NCI-H2171 (cell line): ENCODE measurements at regions not wholly inside any gene's neighbourhood (a gene's known extent, or its start where the extent isn't known, plus 50 kb on each side); places are given as distances from the start of the nearest gene placed in this dataset.
A peak's percentile ranks its signal among the peaks of the same experiment; 100 is the strongest.

ENCODE experiments used
- DNase-seq: peaks from one replicate; lab custom pipeline; 2025; lab: John Stamatoyannopoulos, UW

DNA sequence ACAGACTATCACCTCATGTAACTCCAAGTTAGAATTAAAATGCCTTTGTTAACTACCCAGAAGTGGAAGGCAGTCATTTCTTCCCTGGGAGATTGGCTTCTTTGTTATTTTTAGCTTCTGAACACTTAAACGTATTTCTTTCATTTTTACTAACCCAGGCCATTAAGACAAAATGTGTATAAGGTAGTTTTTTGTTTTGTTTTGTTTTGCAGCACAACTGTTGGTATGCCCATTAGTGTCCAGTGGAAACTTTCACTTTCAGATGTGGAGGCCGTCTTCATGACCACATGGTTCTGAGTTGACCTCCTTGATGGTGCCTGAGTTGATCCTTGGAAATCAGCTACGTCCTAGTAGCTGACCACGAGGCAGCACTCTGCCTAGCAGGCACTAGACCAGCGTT lies 264.6 kb upstream of the ZNF608 start:
- DNase-seq: no peak

DNA sequence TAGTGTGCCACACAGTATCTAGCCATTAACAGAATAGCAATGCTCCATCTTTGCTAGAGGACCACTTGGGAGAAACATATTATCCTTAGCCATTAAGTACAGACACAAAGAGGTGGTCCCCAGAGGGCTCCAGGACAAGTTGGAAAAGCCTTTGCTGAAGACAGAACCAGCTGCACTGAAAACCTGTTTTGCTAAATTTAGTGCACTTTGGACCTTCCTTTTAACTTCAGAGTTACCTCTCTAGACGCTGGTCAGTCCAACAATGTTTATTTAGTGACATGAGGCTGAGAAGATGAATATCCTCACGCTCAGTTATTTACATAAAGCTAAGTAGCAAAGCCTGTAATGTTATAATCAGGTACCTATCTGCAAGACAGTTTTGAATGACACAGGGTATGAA lies 265.0 kb upstream of the ZNF608 start:
- no peak for DNase-seq

- DNase-seq: no peak
Observed at GRCh38 chr5:125011947-125012346, 265.5 kb upstream of the ZNF608 start.

DNA sequence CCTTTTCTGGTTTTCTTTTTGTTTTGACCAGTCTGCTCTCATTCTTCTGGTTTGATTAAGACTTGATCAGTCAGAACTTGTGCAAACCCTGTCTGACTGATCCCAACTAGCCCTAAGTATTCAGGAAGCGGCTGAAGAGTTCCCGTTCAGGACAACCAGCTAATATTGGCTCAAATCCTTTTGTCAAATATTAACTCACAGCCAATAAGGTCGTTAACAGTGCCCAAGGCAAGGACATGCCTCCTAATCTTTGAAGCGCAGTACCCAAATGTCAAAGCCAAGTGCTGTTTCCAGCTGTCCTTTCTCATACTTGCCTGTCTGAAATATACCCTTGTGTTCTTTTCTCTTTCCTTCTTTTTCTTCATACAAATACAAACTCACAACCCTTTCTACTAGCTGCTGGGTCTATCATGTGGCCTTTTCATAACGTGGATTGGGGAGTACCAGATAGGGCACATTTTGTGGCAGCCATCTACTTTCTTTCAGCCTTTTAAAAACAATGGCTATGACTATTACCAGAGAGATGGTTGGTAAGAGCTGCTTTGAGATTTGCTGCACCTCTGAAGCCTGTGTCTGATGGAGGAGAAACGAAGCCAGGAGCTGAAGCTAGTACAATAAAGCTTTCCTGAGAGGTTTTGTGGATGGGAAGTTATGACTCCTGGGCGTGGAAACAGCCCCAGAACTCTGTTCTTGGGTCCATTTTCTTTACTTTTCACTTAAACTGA lies 266.4 kb upstream of the ZNF608 start:
- DNase-seq: no peak

DNA sequence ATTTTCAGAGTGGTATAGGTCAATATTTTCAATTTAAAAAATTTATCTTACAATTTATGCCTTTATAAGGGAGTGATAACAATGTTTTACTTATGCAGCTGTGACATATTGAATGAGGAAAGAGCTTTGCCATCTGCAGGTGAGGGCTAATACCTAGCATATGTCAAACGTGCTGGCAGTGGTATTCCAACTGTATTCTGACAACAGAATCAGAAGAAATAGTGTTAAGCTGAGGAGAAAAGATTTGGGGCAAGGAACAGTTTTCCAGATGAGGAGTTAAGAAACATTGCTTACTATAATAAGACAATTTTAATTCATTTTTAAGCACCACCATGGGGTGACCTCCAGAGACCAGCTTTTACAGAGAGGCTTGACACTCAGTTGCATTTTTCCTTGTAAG lies 267.8 kb upstream of the ZNF608 start:
- DNase-seq: no peak

GRCh38 chr5:125017796-125018195 lies 271.4 kb upstream of the ZNF608 start:
- no peak for DNase-seq

- no peak for DNase-seq
Observed at GRCh38 chr5:125023673-125024072, 277.2 kb upstream of the ZNF608 start.

GRCh38 chr5:125026867-125027731 lies 280.7 kb upstream of the ZNF608 start:
- DNase-seq: no peak

DNA sequence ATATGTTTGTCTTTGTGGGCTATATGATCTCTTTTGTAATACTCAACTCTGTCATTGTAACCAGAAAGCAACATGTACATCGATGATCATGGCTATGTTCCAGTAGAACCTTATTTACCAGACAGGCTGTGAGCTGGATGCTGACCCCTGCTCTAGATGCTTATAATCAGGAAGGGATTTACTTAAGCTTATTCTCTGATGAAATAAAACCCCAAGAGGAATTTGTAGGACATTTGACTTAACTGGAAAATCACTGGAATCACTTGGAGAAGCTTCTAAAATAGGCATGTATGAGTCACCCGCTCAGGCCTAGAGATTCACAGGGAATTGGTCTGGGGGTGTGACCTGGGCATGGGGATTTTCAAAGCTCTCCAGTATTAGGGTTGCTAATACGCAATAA lies 285.8 kb upstream of the ZNF608 start:
- no peak for DNase-seq

DNA sequence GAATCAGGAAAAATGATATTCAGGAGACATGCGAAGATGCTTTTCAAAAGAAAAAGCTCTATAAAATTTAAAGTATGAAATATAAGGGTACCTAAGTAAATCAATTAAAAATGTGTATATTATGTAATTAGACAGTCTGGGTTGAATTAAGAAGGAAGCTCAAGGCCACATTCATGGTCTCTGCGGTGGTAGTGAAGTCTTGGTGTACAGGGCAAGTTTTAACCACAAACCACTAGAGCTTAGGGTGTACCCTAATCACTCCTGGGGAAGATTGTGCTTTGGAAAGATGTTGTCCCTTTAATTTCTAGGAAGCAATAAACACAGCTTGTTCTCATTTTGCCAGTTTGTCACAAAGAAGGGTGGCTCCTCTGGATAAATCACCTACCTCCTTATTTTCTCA lies 287.2 kb upstream of the ZNF608 start:
- no peak for DNase-seq

- DNase-seq: no peak
Observed at GRCh38 chr5:125034331-125034730, 287.9 kb upstream of the ZNF608 start.

GRCh38 chr5:125036494-125036893 lies 290.1 kb upstream of the ZNF608 start:
- DNase-seq: no peak

- DNase-seq: no peak
Observed at GRCh38 chr5:125037020-125037419, 290.6 kb upstream of the ZNF608 start.

DNA sequence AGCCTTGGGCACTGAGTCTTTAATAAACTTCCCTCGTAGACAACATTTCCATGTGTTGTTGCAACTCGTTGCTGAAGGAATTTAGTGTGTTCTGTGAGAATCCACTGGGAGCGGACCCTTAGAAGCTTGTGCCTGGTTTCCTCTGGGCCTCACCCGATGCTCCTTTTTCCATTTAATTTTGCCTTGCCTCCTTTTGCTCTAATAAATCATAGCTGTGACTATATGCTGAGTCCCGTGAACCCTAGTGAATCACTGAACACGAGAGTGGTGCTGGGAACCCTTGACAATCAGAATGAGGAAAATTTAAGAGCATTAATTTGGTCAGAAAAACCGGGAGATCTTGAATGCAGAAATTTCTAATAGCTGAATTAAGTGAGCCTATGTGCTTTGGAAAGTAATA lies 291.1 kb upstream of the ZNF608 start:
- DNase-seq: no peak

- DNase-seq: no peak
Observed at GRCh38 chr5:125038477-125038876, 292.0 kb upstream of the ZNF608 start.

DNA sequence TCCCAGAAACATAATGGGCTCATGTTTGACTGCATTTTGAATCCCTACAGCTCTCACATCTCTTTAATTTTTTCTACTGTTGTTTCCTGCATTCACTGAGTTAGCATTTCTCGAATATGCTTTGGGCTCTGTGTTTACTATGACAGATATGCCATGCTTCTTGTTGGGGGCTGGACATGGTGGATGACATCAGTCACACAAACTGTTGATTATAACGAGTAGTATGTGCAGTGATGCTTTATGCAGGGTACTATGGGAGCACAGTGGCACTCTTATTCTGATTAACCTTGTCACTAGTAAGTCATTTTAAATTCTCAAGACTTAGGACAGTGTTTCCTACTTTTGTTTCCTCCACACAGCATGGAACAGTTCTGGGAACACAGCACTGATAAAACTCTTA lies 295.4 kb upstream of the ZNF608 start:
- DNase-seq: no peak

DNA sequence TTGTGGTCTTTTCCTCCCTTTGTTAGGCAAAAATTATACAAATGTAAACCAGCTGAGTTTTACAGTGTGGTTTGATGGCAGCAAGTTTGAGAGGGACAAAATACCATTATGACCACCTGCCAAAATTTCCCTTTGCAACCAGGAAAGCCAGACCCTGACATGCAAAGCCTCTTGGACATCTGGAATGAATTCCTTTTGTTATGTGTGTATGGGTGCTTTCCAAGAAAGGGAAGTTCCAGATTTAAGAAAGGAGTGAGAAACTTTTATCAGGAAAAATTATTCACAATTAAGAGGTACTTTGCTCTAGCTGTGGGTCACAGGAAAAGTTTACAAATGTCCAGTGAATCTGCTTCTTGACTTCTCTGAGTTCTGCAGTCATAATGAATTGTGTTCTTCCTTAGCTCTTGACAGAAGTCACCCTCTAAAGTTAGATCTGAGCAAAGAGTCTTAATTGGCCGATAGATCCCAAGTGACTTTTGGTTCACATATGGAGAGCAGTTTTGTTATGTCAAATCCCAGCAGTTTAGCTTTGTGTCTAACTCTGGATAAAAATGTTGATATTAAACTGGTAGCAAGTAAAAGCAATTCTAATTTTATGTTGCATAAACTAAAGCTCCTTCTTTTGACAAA lies 295.9 kb upstream of the ZNF608 start:
- DNase-seq: no peak

GRCh38 chr5:125043781-125044391 lies 297.4 kb upstream of the ZNF608 start:
- peak; percentile 35 for DNase-seq

DNA sequence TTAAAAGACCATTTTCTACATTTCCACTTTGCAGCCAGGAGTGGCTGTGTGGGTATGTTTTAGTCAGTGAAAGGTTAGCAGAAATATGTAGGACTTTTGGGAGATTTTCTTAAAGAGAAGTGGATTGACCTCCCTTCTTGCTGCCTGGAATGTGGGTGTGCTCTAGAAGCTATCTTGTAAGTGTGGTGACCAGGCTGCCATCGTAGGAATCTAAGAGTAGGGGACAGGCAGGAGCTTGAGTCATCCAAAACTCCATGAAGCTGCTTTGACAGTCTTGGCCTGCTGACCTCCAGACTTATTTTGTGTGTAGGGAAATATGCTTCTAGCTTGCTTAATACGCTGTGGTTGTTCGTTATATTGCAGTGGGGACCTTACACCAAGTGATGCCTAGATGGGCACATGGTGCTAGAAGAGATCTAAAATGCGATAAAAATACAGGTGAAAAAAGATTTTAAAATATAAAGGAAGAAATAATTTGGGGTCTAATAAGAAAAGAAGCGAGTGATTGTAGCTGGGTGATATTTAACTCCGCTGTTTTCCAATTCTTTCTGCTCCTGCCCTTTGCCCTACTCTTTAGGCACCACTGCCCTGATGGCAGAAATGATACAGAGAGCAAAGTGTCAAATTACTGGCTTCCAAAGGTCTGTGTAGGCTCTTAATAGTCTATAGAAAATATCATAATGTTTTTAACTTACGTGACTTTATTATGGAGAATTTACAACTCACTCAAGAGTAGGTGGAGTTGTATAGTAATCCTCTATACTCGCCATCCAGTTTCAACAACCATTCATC lies 298.2 kb upstream of the ZNF608 start:
- DNase-seq: no peak

GRCh38 chr5:125045646-125046045 lies 299.2 kb upstream of the ZNF608 start:
- no peak for DNase-seq

DNA sequence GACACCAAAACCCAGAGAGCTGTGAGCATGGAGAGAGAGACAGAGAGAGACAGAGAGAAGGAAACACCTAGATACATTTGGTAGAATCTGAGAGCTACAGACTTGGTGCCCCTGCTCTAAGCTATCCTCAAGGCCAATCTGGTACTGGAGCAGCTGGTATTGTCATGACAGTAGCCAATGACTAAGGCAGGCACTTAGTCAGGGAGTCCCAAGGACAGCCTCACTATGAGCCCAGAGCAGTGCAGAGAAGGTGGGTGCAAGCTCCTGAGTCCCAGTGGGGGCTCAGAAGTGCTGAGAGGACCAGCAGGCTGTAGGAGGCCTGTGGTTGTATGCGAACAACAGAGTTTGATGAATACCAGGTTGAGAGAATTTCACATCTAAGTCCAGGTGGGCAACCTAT lies 300.4 kb upstream of the ZNF608 start:
- no peak for DNase-seq

DNA sequence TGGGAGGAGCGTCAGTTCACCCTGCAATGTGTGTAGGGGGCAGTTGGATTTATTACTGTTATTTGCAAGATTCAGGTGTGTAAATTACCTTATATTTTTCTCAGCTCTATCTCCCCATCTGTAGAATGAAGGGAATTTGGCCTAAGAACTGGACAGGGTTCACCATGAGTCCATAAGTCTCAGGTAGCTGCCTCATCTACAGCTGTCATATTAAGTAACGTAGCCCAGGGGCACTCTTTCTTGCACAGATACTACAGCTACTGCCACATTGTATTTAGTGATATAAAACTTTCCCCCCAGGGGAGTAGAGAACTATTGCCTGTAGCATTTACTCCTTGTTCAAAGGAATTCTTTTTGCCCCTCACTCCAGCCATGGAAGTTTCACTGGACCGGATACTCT lies 301.4 kb upstream of the ZNF608 start:
- no peak for DNase-seq
